MM.1S (cell line): ENCODE measurements at regions not wholly inside any gene's neighbourhood (a gene's known extent, or its start where the extent isn't known, plus 50 kb on each side); places are given as distances from the start of the nearest gene placed in this dataset.
"Not testable (repeated sequence)": the region's sequence is repeated elsewhere in the genome, so short reads cannot be mapped to it uniquely, and the experiment has no call there.

ENCODE experiments used
- DNase-seq: peaks from one replicate; pipeline ENCODE4 v3.0.0-alpha.2; 2015
- H2AFZ ChIP-seq: fragments of 300-600 bp; sonication (generic); 2 replicates; pipeline ENCODE4 v1.6.0; 2016; ENCODE audit warnings: antibody characterized with exemption, low read length
- H3F3A ChIP-seq: fragments of 300-600 bp; sonication (generic); 2 replicates; pipeline ENCODE4 v1.6.1; 2016; ENCODE audit warnings: mild to moderate bottlenecking, antibody characterized with exemption, low read length, moderate library complexity, mixed read lengths; ENCODE audit not compliant: insufficient read depth
- H3K27ac ChIP-seq: fragments of 300-600 bp; sonication (generic); 2 replicates; pipeline ENCODE4 v1.5.1; 2016; ENCODE audit warnings: mild to moderate bottlenecking, low read length
- H3K27me3 ChIP-seq: fragments of 300-600 bp; sonication (generic); replicated peaks from 2 replicates; pipeline ENCODE4 v1.6.0; 2016; ENCODE audit warnings: low read length; ENCODE audit not compliant: insufficient read depth
- H3K36me3 ChIP-seq: fragments of 300-600 bp; sonication (generic); replicated peaks from 2 replicates; pipeline ENCODE4 v1.6.1; 2016; ENCODE audit warnings: mild to moderate bottlenecking, low read length, mixed read lengths; ENCODE audit not compliant: insufficient read depth
- H3K4me1 ChIP-seq: fragments of 300-600 bp; sonication (generic); 2 replicates; pipeline ENCODE4 v1.6.1; 2016; ENCODE audit warnings: low read length, mixed read lengths
- H3K4me2 ChIP-seq: fragments of 300-600 bp; sonication (generic); 2 replicates; pipeline ENCODE4 v1.6.0; 2016; ENCODE audit warnings: low read depth, low read length
- H3K4me3 ChIP-seq: fragments of 300-600 bp; sonication (generic); 2 replicates; pipeline ENCODE4 v1.5.1; 2016; ENCODE audit warnings: low read length, mixed read lengths
- H3K79me2 ChIP-seq: fragments of 300-600 bp; sonication (generic); 2 replicates; pipeline ENCODE4 v1.6.1; 2016; ENCODE audit warnings: mixed run types, low read length, mixed read lengths
- H3K9ac ChIP-seq: fragments of 300-600 bp; sonication (generic); 2 replicates; pipeline ENCODE4 v1.6.1; 2016; ENCODE audit warnings: low read length, mixed read lengths
- H3K9me2 ChIP-seq: fragments of 300-600 bp; sonication (generic); replicated peaks from 2 replicates; pipeline ENCODE4 v1.6.1; 2016; ENCODE audit warnings: mild to moderate bottlenecking, low read length, mixed read lengths; ENCODE audit not compliant: insufficient read depth
- H3K9me3 ChIP-seq: fragments of 300-600 bp; sonication (generic); replicated peaks from 2 replicates; pipeline ENCODE4 v1.6.1; 2016; ENCODE audit warnings: mild to moderate bottlenecking, low read length, mixed read lengths; ENCODE audit not compliant: insufficient read depth
- H4K20me1 ChIP-seq: fragments of 300-600 bp; sonication (generic); 2 replicates; pipeline ENCODE4 v1.6.1; 2016; ENCODE audit warnings: mild to moderate bottlenecking, low read length, moderate library complexity, mixed read lengths; ENCODE audit not compliant: insufficient read depth
- EZH2 ChIP-seq: fragments of 300-600 bp; sonication (generic); optimal IDR thresholded peaks from 2 replicates; pipeline ENCODE3; 2017; ENCODE audit warnings: low read depth, mild to moderate bottlenecking, antibody characterized with exemption, low read length, mixed read lengths
- EZH2phosphoT487 ChIP-seq: fragments of 300-600 bp; sonication (generic); IDR thresholded peaks from 2 replicates; pipeline ENCODE4 v1.6.1; 2018; ENCODE audit warnings: antibody characterized with exemption, low read length
- TF ChIP-seq, protein P1 (sequence below): fragments of 300-600 bp; sonication (generic); IDR thresholded peaks from 2 replicates; pipeline ENCODE4 v1.5.1; 2016; ENCODE audit warnings: antibody characterized with exemption, low read length, mixed read lengths

DNA sequence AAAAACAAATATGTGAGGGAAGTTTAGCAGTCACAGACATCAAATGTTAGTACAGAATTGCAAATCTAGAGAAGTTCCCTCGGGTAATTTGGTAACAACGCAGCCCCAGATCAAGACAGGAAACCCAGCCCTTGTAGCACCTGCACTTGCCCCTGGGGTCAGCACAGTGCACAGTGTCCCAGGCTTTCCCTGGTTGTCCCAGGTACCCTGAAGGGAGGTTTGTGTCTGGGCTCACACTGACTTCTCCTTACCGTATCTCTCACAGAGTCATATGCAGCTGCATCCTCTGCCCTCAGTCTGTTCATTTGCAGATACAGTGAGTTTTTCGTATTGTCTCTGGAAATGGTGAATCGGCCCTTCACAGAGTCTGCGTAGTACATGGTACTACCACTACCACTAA lies 528.9 kb downstream of the TMEM121 start:
- no peak overlapping the region for H3K4me2 ChIP-seq
- no peaks in the 10 kb centered on the region for H3K9me2 ChIP-seq
- TF ChIP-seq EZH2 (no peak), EZH2phosphoT487 (no peak)
- TF ChIP-seq, protein P1, sequence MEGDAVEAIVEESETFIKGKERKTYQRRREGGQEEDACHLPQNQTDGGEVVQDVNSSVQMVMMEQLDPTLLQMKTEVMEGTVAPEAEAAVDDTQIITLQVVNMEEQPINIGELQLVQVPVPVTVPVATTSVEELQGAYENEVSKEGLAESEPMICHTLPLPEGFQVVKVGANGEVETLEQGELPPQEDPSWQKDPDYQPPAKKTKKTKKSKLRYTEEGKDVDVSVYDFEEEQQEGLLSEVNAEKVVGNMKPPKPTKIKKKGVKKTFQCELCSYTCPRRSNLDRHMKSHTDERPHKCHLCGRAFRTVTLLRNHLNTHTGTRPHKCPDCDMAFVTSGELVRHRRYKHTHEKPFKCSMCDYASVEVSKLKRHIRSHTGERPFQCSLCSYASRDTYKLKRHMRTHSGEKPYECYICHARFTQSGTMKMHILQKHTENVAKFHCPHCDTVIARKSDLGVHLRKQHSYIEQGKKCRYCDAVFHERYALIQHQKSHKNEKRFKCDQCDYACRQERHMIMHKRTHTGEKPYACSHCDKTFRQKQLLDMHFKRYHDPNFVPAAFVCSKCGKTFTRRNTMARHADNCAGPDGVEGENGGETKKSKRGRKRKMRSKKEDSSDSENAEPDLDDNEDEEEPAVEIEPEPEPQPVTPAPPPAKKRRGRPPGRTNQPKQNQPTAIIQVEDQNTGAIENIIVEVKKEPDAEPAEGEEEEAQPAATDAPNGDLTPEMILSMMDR: no peak
- H3K4me3 ChIP-seq: no peak overlapping the region
- H3K9me3 ChIP-seq: no peaks in the 10 kb centered on the region
- no peak for DNase-seq
- no peak overlapping the region for H3K9ac ChIP-seq
- no peak overlapping the region for H2AFZ ChIP-seq
- H3K36me3 ChIP-seq: no peaks in the 10 kb centered on the region
- H3K27me3 ChIP-seq: no peaks in the 10 kb centered on the region
- no peaks in the 10 kb centered on the region for H3F3A ChIP-seq
- no peaks in the 10 kb centered on the region for H4K20me1 ChIP-seq
- no peaks in the 10 kb centered on the region for H3K4me1 ChIP-seq
- no peaks in the 10 kb centered on the region for H3K79me2 ChIP-seq
- no peak overlapping the region for H3K27ac ChIP-seq

GRCh38 chr14:106058342-106058741 lies 532.0 kb downstream of the TMEM121 start:
- Histone ChIP-seq H3K79me2 (no peaks in the 10 kb centered on the region), H3K9me2 (no peaks in the 10 kb centered on the region), H3K27ac (no peak overlapping the region), H3K9me3 (no peaks in the 10 kb centered on the region), H4K20me1 (no peaks in the 10 kb centered on the region), H3K27me3 (no peaks in the 10 kb centered on the region), H2AFZ (no peak overlapping the region), H3K4me2 (no peak overlapping the region), H3K36me3 (no peaks in the 10 kb centered on the region), H3K4me1 (no peaks in the 10 kb centered on the region), H3F3A (no peaks in the 10 kb centered on the region), H3K4me3 (no peak overlapping the region), H3K9ac (no peak overlapping the region)
- no peak for DNase-seq
- TF ChIP-seq, protein P1: no peak

- TF ChIP-seq, protein P1: no peak
- TF ChIP-seq EZH2 (no peak), EZH2phosphoT487 (no peak)
- H3K27ac ChIP-seq: no peak overlapping the region
- H3K27me3 ChIP-seq: no peaks in the 10 kb centered on the region
- no peaks in the 10 kb centered on the region for H3K79me2 ChIP-seq
- no peak overlapping the region for H3K4me3 ChIP-seq
- no peaks in the 10 kb centered on the region for H3F3A ChIP-seq
- no peaks in the 10 kb centered on the region for H3K36me3 ChIP-seq
- no peak overlapping the region for H3K4me2 ChIP-seq
- no peaks in the 10 kb centered on the region for H3K9me2 ChIP-seq
- H3K4me1 ChIP-seq: no peaks in the 10 kb centered on the region
- DNase-seq: no peak
- H4K20me1 ChIP-seq: no peaks in the 10 kb centered on the region
- no peak overlapping the region for H3K9ac ChIP-seq
- no peak overlapping the region for H2AFZ ChIP-seq
- H3K9me3 ChIP-seq: no peaks in the 10 kb centered on the region
These were observed 534.0 kb downstream of the TMEM121 start for GRCh38 chr14:106060276-106060975.

- H3K27me3 ChIP-seq, H2AFZ ChIP-seq, H3K4me1 ChIP-seq, H3K36me3 ChIP-seq, H3K9ac ChIP-seq, H3F3A ChIP-seq, H4K20me1 ChIP-seq, DNase-seq, H3K4me2 ChIP-seq, H3K9me3 ChIP-seq, H3K9me2 ChIP-seq, H3K27ac ChIP-seq, H3K79me2 ChIP-seq, H3K4me3 ChIP-seq: not testable (repeated sequence)
These were observed 535.6 kb downstream of the TMEM121 start for GRCh38 chr14:106061877-106062500.
